Pancreas (tissue), 10 donors: ENCODE measurements at regions not wholly inside any gene's neighbourhood (a gene's known extent, or its start where the extent isn't known, plus 50 kb on each side); places are given as distances from the start of the nearest gene placed in this dataset.
"Not testable (repeated sequence)": the region's sequence is repeated elsewhere in the genome, so short reads cannot be mapped to it uniquely, and the experiment has no call there.

Source experiments
- ATAC-seq, 4 donors: fragments of 200-7000 bp; cut with Tn5 transposase; one replicate each; pipeline versions ENCODE4 v1.8.0 to v1.9.1; 2020; ENCODE audit warnings: mild to moderate bottlenecking in 4 of 4, moderate library complexity in 4 of 4
- DNase-seq, 6 donors: peaks; one replicate each; pipeline ENCODE4 v3.0.0-alpha.2; 2020
- FAIRE-seq: peaks from 2 replicates; lab custom pipeline; 2012; peaks lifted over from hg19 to GRCh38; lab: Jason Lieb, UNC
- H3K27ac ChIP-seq, 4 donors: fragments of 200-600 bp; sonication (generic); 1 replicate in 3 of 4; 2 replicates in 1 of 4; pipeline versions ENCODE4 v1.5.0 to v1.8.0; 2020
- H3K27me3 ChIP-seq, 4 donors: fragments of 200-600 bp; one replicate each; pipeline ENCODE4 v1.8.0; 2021
- H3K36me3 ChIP-seq, 3 donors: fragments of 200-600 bp; sonication (generic) in 1 of 3; one replicate each; pipeline versions ENCODE4 v1.5.0 to v1.8.0; 2020 to 2021
- H3K4me1 ChIP-seq, 3 donors: fragments of 200-600 bp; one replicate each; pipeline ENCODE4 v1.8.0; 2021
- H3K4me3 ChIP-seq, 4 donors: fragments of 200-600 bp; sonication (generic) in 2 of 4; one replicate each; pipeline versions ENCODE4 v1.5.0 to v1.8.0; 2020 to 2021
- H3K9me3 ChIP-seq, 4 donors: fragments of 200-600 bp; one replicate each; pipeline ENCODE4 v1.8.0; 2021
- WGBS, 2 donors: extraction: QIAGEN DNeasy Blood & Tissue Kit; methylation state at CpG; one replicate each; pipeline ENCODE4 v1.1.7; 2013; 5-methylcytosine and 5-hydroxymethylcytosine counted together
- intact Hi-C, 3 donors: fragments of 100-400 bp; cut with DNase I; formaldehyde crosslinking; loops; one replicate each; pipeline versions ENCODE4 v1.11.1 to v1.14.2; 2022
- TF ChIP-seq, protein P1 (sequence below), 4 donors: fragments of 200-600 bp; sonication (generic) in 3 of 4; IDR thresholded peaks; one replicate each; pipeline versions ENCODE4 v1.5.0 to v1.8.0; 2021; ENCODE audit warnings: antibody characterized with exemption in 4 of 4
- donor health status: healthy with polysubstance abuse.
- donor health status: DM: no; HTN: no; CAD: no; lungs with moderate emphysema.
- donor health status: DM: no; HTN: no; CAD: no.
- donor health status: control.
- donor health status: control.
- donor health status: Bipolar disorder and iron deficiency.
- donor health status: DM: yes; HTN: yes; CAD: no.
- donor health status: DM: no; HTN: no; CAD: no.
- donor health status: DM: no; HTN: no; CAD: no.
- donor health status: DM: yes; HTN: yes; CAD: no.

DNA sequence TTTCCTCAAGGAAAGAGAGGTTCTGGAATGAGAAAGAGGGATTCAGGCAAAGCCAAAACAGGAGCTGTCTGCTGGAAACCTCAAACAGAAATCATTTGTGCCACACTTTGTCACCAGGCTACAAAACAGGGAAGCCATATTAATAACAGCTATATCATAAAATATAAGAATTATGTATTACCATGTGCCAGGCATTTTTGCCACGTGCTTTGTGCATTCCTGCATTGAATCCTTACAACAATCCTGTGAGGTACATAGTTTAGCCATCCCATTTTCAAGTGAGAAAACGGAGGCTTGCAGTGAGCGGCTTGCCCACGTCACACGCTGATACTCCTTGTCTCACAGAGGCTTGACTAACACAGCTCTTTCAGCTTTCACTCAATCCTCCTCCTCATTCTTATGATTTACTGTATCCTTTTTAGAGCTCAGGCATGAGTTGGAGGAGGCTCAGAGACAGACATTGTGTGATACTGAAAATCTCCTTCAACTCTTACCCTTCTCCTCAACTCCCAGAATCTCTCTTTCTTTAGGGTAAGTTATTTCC is 148.4 kb upstream of the MEX3C start:
- 83 to 90% methylated on average over 5 of the region's 5 CpGs for WGBS, 2 donors
- intact Hi-C loops = no loop called here
- TF ChIP-seq, protein P1, sequence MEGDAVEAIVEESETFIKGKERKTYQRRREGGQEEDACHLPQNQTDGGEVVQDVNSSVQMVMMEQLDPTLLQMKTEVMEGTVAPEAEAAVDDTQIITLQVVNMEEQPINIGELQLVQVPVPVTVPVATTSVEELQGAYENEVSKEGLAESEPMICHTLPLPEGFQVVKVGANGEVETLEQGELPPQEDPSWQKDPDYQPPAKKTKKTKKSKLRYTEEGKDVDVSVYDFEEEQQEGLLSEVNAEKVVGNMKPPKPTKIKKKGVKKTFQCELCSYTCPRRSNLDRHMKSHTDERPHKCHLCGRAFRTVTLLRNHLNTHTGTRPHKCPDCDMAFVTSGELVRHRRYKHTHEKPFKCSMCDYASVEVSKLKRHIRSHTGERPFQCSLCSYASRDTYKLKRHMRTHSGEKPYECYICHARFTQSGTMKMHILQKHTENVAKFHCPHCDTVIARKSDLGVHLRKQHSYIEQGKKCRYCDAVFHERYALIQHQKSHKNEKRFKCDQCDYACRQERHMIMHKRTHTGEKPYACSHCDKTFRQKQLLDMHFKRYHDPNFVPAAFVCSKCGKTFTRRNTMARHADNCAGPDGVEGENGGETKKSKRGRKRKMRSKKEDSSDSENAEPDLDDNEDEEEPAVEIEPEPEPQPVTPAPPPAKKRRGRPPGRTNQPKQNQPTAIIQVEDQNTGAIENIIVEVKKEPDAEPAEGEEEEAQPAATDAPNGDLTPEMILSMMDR (IDR thresholded peaks at IDR 0.05) = no peak

DNA sequence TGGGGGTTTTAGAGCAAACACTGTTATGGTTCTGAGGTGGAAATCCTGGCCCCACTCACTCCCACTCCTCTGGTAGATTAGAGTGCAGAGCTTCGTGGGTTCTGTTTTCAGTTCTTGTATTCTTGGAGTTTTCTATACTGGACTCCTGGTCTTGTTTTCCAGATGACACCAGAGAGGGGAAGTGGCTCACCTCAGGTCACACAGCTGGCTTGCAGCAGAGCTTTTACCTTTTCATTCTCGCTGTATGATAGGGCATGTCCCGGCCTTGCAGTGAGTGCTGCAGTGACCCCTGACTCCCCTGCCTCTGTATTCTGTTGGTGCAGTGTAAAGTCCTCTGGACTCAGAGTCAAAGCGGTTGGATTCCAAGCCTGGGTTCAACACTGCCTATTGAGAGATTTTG is 148.9 kb upstream of the MEX3C start:
- Histone ChIP-seq H3K27me3 (no peaks in the 10 kb centered on the region), H3K36me3 (no peaks in the 10 kb centered on the region), H3K27ac (no peak overlapping the region), H3K9me3 (no peaks in the 10 kb centered on the region), H3K4me1 (no peaks in the 10 kb centered on the region), H3K4me3 (no peak overlapping the region)
- intact Hi-C loops = no loop called here
- 86 to 89% methylated on average over 4 of the region's 4 CpGs for WGBS, 2 donors
- TF ChIP-seq, protein P1 (IDR thresholded peaks at IDR 0.05) = no peak
- no peak for FAIRE-seq
- no peak for DNase-seq
- no peak for ATAC-seq

More for the DNA sequence above, 148.4 kb upstream of the MEX3C start:
- no peak for FAIRE-seq
- Histone ChIP-seq H3K4me1 (no peaks in the 10 kb centered on the region), H3K9me3 (no peaks in the 10 kb centered on the region), H3K36me3 (no peaks in the 10 kb centered on the region), H3K4me3 (no peak overlapping the region), H3K27ac (no peak overlapping the region), H3K27me3 (no peaks in the 10 kb centered on the region)
- DNase-seq = no peak
- ATAC-seq = no peak

DNA sequence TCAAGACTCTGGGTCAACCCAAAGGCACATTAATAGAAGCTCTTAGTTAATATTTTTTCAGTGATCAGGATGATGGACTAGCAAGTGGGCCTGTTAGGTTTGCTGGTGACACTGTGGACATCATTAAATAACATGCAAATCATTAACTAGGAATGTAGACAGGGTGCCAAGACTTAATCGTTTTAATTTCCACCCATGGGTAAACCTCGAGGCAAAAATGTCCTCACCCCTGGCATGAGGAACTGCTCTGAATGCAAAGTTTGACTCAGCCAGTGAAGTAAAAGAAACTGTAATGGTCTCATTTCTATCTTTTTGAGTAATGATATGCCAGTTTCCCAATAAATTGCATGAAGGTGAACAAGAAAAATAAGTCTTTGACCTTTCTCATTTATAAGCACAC is 152.6 kb upstream of the MEX3C start:
- FAIRE-seq (no peak), DNase-seq (no peak), ATAC-seq (peak; percentile 48 to 68 (median 60))
- intact Hi-C loops = no loop called here
- Histone ChIP-seq H3K27me3 (no peaks in the 10 kb centered on the region), H3K4me1 (no peaks in the 10 kb centered on the region), H3K27ac (no peak overlapping the region), H3K4me3 (no peak overlapping the region), H3K36me3 (no peaks in the 10 kb centered on the region), H3K9me3 (no peaks in the 10 kb centered on the region)
- WGBS, 2 donors = 5 to 9% methylated on average over 2 of the region's 2 CpGs
- TF ChIP-seq, protein P1 (IDR thresholded peaks at IDR 0.05) = no peak

DNA sequence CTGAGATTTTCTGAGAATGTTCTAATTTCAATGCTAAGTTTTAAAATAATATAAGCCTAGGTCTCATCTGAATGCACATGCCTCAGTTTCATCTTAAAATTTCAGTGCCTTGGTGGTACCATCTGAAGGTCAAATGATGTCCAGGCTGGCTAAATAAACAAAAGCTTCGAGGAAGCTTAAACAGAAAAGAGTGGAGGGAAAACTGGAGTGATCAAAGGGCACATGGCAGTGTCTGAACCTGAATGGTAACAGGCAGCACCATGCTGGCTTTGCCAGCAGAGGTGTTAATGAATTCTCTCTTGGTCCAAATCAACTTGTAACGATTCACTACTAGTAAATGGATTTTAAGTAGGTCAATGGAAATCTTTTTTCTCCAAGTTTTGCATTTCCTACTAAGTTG is 158.4 kb upstream of the MEX3C start:
- no peak for FAIRE-seq
- ATAC-seq = no peak
- Histone ChIP-seq H3K36me3 (no peaks in the 10 kb centered on the region), H3K9me3 (no peaks in the 10 kb centered on the region), H3K27ac (no peak overlapping the region), H3K4me1 (no peaks in the 10 kb centered on the region), H3K4me3 (no peak overlapping the region), H3K27me3 (no peaks in the 10 kb centered on the region)
- intact Hi-C loops = no loop called here
- WGBS, 2 donors = 23 to 27% methylated on average over 2 of the region's 2 CpGs
- TF ChIP-seq, protein P1 (IDR thresholded peaks at IDR 0.05) = no peak
- DNase-seq = no peak

DNA sequence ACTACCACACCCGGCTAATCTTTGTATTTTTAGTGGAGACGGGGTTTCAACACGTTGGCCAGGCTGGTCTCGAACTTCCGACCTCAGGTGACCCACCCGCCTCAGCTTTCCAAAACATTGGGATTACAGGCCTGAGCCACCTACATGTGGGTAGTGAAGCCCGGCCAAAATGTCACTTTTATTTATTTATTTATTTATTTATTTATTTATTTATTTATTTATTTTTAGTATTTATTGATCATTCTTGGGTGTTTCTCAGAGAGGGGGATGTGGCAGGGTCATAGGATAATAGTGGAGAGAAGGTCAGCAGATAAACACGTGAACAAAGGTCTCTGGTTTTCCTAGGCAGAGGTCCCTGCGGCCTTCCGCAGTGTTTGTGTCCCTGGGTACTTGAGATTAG is 162.8 kb upstream of the MEX3C start:
- H3K4me3 ChIP-seq, FAIRE-seq, ATAC-seq, H3K4me1 ChIP-seq, DNase-seq, H3K27me3 ChIP-seq, H3K27ac ChIP-seq, H3K9me3 ChIP-seq, intact Hi-C loops, H3K36me3 ChIP-seq: not testable (repeated sequence)
- 89 to 93% methylated on average over 7 of the region's 10 CpGs for WGBS, 2 donors
